SU-DHL-6 (cell line): ENCODE measurements at regions not wholly inside any gene's neighbourhood (a gene's known extent, or its start where the extent isn't known, plus 50 kb on each side); places are given as distances from the start of the nearest gene placed in this dataset.

Experiments used
- CTCF ChIP-seq: fragments of 200-600 bp; sonication (generic); IDR thresholded peaks from one replicate; pipeline ENCODE4 v1.5.1; 2017; ENCODE audit warnings: antibody characterized with exemption, mild to moderate bottlenecking, low read length, moderate library complexity; ENCODE audit not compliant: insufficient read depth, poor library complexity, severe bottlenecking
- EZH2phosphoT487 ChIP-seq: fragments of 200-600 bp; sonication (generic), shearing (Covaris generic); conservative IDR thresholded peaks from 2 replicates; pipeline ENCODE4 v1.6.1; 2018; ENCODE audit warnings: mild to moderate bottlenecking, antibody characterized with exemption, low read length, moderate library complexity, mixed read lengths

- TF ChIP-seq CTCF (no peak), EZH2phosphoT487 (no peak)
Measured at GRCh38 chr22:22156348-22156715, 88.3 kb upstream of the VPREB1 start.
